Esophagus muscularis mucosa (tissue), 4 donors: ENCODE measurements at regions not wholly inside any gene's neighbourhood (a gene's known extent, or its start where the extent isn't known, plus 50 kb on each side); places are given as distances from the start of the nearest gene placed in this dataset.

Experiments
- DNase-seq: peaks from one replicate; pipeline ENCODE4 v3.0.0-alpha.2; 2017; ENCODE audit errors: extremely low spot score
- H3K27ac ChIP-seq, 4 donors: fragments of 200-600 bp; sonication (generic); replicated peaks in 1 of 4; 1 replicate in 3 of 4; 2 replicates in 1 of 4; pipeline ENCODE4 v1.5.1; 2016 to 2019; ENCODE audit warnings: mild to moderate bottlenecking in 1 of 4
- H3K27me3 ChIP-seq, 4 donors: fragments of 200-600 bp; sonication (generic); one replicate each; pipeline versions ENCODE4 v1.5.1 to v1.6.0; 2016 to 2019
- H3K36me3 ChIP-seq, 4 donors: fragments of 200-600 bp; sonication (generic); one replicate each; pipeline ENCODE4 v1.5.1; 2016 to 2019
- H3K4me1 ChIP-seq, 4 donors: fragments of 200-600 bp; sonication (generic); one replicate each; pipeline ENCODE4 v1.5.1; 2016 to 2019
- H3K4me3 ChIP-seq, 4 donors: fragments of 200-600 bp; sonication (generic); 1 replicate in 2 of 4; 2 replicates in 2 of 4; pipeline ENCODE4 v1.5.1; 2016 to 2019; ENCODE audit warnings: mild to moderate bottlenecking in 4 of 4, moderate library complexity in 1 of 4
- H3K9me3 ChIP-seq, 4 donors: fragments of 200-600 bp; sonication (generic); 1 replicate in 3 of 4; 2 replicates in 1 of 4; pipeline ENCODE4 v1.5.1; 2016 to 2019
- CTCF ChIP-seq, 3 experiments: fragments of 200-600 bp in 2 of 3; fragments of 450-650 bp in 1 of 3; sonication (generic) in 2 of 3; IDR thresholded peaks; one replicate each; pipeline ENCODE4 v1.5.1; 2017 to 2019; ENCODE audit warnings: antibody characterized with exemption in 3 of 3, mild to moderate bottlenecking in 2 of 3, moderate library complexity in 1 of 3
- EP300 ChIP-seq: sonication (generic); formaldehyde crosslinking; IDR thresholded peaks from one replicate; pipeline ENCODE4 v1.6.1; 2017; ENCODE audit warnings: antibody characterized with exemption
- POLR2A ChIP-seq: fragments of 450-650 bp; IDR thresholded peaks from one replicate; pipeline ENCODE4 v1.6.1; 2017; ENCODE audit warnings: antibody characterized with exemption, moderate library complexity, mild to moderate bottlenecking, low read depth
- POLR2AphosphoS5 ChIP-seq, 2 donors: sonication (generic); formaldehyde crosslinking; IDR thresholded peaks; one replicate each; pipeline ENCODE4 v1.6.1; 2017; ENCODE audit warnings: antibody characterized with exemption in 2 of 2
- WGBS: methylation state at CpG from one replicate; pipeline ENCODE4 v1.1.5; 2018; 5-methylcytosine and 5-hydroxymethylcytosine counted together
- intact Hi-C: fragments of 100-400 bp; cut with DNase I; formaldehyde crosslinking; loops from one replicate; pipeline ENCODE4 v1.15.1; 2023

GRCh38 chr18:1252936-1253335 is 348.3 kb downstream of the ADCYAP1 start:
- Histone ChIP-seq H3K4me1 (no peaks in the 10 kb centered on the region), H3K36me3 (no peaks in the 10 kb centered on the region), H3K4me3 (no peak overlapping the region), H3K9me3 (no peaks in the 10 kb centered on the region), H3K27ac (no peak overlapping the region), H3K27me3 (no peaks in the 10 kb centered on the region)
- no peak for DNase-seq
- 50% methylated on average over 1 of the region's 1 CpG for WGBS
- TF ChIP-seq EP300 (no peak), POLR2AphosphoS5 (IDR thresholded peaks at IDR 0.05) (no peak), POLR2A (no peak), CTCF (IDR thresholded peaks at IDR 0.05) (no peak)
- intact Hi-C loops, result no loop called here

- DNase-seq, result no peak
- intact Hi-C loops, result no loop called here
- TF ChIP-seq POLR2AphosphoS5 (IDR thresholded peaks at IDR 0.05), result no peak
- TF ChIP-seq CTCF (IDR thresholded peaks at IDR 0.05), result no peak
- no peak for TF ChIP-seq EP300
- no peak for TF ChIP-seq POLR2A
- no peaks in the 10 kb centered on the region for H3K36me3 ChIP-seq
- H3K4me3 ChIP-seq, result no peak overlapping the region
- H3K27me3 ChIP-seq, result no peaks in the 10 kb centered on the region
- 66% methylated on average over 3 of the region's 3 CpGs for WGBS
- H3K4me1 ChIP-seq, result no peaks in the 10 kb centered on the region
- no peaks in the 10 kb centered on the region for H3K9me3 ChIP-seq
- no peak overlapping the region for H3K27ac ChIP-seq
Measured at GRCh38 chr18:1253827-1254226, 349.2 kb downstream of the ADCYAP1 start.

- Histone ChIP-seq H3K4me1 (no peaks in the 10 kb centered on the region), H3K27ac (no peak overlapping the region), H3K36me3 (no peaks in the 10 kb centered on the region), H3K9me3 (peaks cover 0 to 12% (median 5%) of the 10 kb centered on the region in 4 donors), H3K27me3 (no peaks in the 10 kb centered on the region), H3K4me3 (no peak overlapping the region)
- no peak for DNase-seq
- no peak for TF ChIP-seq CTCF (IDR thresholded peaks at IDR 0.05)
- TF ChIP-seq POLR2AphosphoS5 (IDR thresholded peaks at IDR 0.05), result no peak
- no peak for TF ChIP-seq POLR2A
- TF ChIP-seq EP300, result no peak
- intact Hi-C loops, result no loop called here
- WGBS, result 92% methylated on average over 3 of the region's 3 CpGs
Measured at GRCh38 chr18:1261054-1261453, 356.4 kb downstream of the ADCYAP1 start.

- no peaks in the 10 kb centered on the region for H3K36me3 ChIP-seq
- no peak overlapping the region for H3K4me3 ChIP-seq
- 77% methylated on average over 2 of the region's 2 CpGs for WGBS
- peaks cover 0 to 8% (median under 1%) of the 10 kb centered on the region in 4 donors for H3K9me3 ChIP-seq
- no peaks in the 10 kb centered on the region for H3K4me1 ChIP-seq
- DNase-seq, result no peak
- H3K27ac ChIP-seq, result no peak overlapping the region
- no peaks in the 10 kb centered on the region for H3K27me3 ChIP-seq
- no peak for TF ChIP-seq POLR2A
- no peak for TF ChIP-seq EP300
- TF ChIP-seq CTCF (IDR thresholded peaks at IDR 0.05), result no peak
- TF ChIP-seq POLR2AphosphoS5 (IDR thresholded peaks at IDR 0.05), result no peak
- intact Hi-C loops, result no loop called here
Measured at GRCh38 chr18:1267021-1267420, 362.4 kb downstream of the ADCYAP1 start.

- WGBS, result 69% methylated on average over 2 of the region's 2 CpGs
- no peak for TF ChIP-seq CTCF (IDR thresholded peaks at IDR 0.05)
- no peak for TF ChIP-seq POLR2AphosphoS5 (IDR thresholded peaks at IDR 0.05)
- TF ChIP-seq POLR2A, result no peak
- no peak for TF ChIP-seq EP300
- no peak overlapping the region for H3K27ac ChIP-seq
- H3K27me3 ChIP-seq, result no peaks in the 10 kb centered on the region
- no peaks in the 10 kb centered on the region for H3K9me3 ChIP-seq
- intact Hi-C loops, result no loop called here
- H3K4me1 ChIP-seq, result no peaks in the 10 kb centered on the region
- H3K4me3 ChIP-seq, result no peak overlapping the region
- no peak for DNase-seq
- H3K36me3 ChIP-seq, result no peaks in the 10 kb centered on the region
Measured at GRCh38 chr18:1270081-1270480, 365.4 kb downstream of the ADCYAP1 start.
